ENCODE measurements at regions not wholly inside any gene's neighbourhood (a gene's known extent, or its start where the extent isn't known, plus 50 kb on each side); places are given as distances from the start of the nearest gene placed in this dataset.

DNA sequence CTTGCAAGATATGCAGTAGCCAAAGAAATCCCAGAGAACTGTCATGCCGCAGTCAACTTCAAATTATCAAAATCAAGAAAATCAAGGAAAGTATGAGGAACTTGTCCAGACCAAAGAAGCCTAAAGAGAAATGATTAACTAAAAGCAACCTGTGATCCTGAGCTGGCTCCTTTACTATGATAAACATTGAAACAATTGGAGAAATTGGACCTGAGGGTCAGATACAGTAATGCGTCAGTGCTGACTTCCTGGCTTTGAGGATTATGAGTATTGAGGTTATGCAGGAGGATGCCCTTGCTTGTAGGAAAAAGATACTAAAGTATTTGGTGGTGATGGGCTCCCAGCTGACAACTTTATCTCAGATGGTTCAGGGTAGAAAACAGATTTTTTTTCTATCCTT is 324.7 kb upstream of the AKR1E2 start:
- TF ChIP-seq, protein P1, sequence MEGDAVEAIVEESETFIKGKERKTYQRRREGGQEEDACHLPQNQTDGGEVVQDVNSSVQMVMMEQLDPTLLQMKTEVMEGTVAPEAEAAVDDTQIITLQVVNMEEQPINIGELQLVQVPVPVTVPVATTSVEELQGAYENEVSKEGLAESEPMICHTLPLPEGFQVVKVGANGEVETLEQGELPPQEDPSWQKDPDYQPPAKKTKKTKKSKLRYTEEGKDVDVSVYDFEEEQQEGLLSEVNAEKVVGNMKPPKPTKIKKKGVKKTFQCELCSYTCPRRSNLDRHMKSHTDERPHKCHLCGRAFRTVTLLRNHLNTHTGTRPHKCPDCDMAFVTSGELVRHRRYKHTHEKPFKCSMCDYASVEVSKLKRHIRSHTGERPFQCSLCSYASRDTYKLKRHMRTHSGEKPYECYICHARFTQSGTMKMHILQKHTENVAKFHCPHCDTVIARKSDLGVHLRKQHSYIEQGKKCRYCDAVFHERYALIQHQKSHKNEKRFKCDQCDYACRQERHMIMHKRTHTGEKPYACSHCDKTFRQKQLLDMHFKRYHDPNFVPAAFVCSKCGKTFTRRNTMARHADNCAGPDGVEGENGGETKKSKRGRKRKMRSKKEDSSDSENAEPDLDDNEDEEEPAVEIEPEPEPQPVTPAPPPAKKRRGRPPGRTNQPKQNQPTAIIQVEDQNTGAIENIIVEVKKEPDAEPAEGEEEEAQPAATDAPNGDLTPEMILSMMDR (IDR thresholded peaks at IDR 0.05; ENCODE audit: insufficient read depth, low read length) = no peak
- TF ChIP-seq GABPA (IDR thresholded peaks at IDR 0.05; ENCODE audit: low read depth) (no peak), POLR2AphosphoS5 (IDR thresholded peaks at IDR 0.05; ENCODE audit: low read depth) (no peak), SPI1 (IDR thresholded peaks at IDR 0.05; ENCODE audit: borderline replicate concordance, low read depth) (no peak)
- TF ChIP-seq, protein P2, sequence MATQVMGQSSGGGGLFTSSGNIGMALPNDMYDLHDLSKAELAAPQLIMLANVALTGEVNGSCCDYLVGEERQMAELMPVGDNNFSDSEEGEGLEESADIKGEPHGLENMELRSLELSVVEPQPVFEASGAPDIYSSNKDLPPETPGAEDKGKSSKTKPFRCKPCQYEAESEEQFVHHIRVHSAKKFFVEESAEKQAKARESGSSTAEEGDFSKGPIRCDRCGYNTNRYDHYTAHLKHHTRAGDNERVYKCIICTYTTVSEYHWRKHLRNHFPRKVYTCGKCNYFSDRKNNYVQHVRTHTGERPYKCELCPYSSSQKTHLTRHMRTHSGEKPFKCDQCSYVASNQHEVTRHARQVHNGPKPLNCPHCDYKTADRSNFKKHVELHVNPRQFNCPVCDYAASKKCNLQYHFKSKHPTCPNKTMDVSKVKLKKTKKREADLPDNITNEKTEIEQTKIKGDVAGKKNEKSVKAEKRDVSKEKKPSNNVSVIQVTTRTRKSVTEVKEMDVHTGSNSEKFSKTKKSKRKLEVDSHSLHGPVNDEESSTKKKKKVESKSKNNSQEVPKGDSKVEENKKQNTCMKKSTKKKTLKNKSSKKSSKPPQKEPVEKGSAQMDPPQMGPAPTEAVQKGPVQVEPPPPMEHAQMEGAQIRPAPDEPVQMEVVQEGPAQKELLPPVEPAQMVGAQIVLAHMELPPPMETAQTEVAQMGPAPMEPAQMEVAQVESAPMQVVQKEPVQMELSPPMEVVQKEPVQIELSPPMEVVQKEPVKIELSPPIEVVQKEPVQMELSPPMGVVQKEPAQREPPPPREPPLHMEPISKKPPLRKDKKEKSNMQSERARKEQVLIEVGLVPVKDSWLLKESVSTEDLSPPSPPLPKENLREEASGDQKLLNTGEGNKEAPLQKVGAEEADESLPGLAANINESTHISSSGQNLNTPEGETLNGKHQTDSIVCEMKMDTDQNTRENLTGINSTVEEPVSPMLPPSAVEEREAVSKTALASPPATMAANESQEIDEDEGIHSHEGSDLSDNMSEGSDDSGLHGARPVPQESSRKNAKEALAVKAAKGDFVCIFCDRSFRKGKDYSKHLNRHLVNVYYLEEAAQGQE (IDR thresholded peaks at IDR 0.05; ENCODE audit: insufficient replicate concordance, low read depth) = no peak
